Activated T-cell treated with anti-CD3 and anti-CD28 coated beads for 1 hour (primary cell): ENCODE measurements at regions not wholly inside any gene's neighbourhood (a gene's known extent, or its start where the extent isn't known, plus 50 kb on each side); places are given as distances from the start of the nearest gene placed in this dataset.

Source experiments
- DNase-seq: peaks from one replicate; pipeline ENCODE4 v3.0.0-alpha.2; 2020; ENCODE audit warnings: low read depth

- no peak for DNase-seq
Observed at GRCh38 chr1:229210844-229211243, 60.1 kb upstream of the RAB4A start.

DNA sequence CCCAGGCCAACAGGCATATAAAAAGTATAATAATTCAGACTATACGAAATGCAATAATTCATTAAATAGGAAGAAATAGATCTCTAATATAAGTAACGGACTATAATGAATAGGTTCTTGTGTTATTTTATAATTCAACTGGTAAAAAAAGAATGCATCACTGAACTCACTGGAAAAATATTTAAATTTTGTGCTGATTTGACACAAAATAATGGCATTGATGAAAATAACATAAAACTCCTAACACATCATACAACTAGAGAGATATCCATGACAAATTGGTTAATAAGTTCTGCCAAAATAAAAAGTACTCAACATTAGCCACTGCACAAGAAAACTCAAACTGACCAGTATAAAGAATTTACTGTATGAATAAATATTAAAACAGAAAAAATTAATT, 57.1 kb upstream of the RAB4A start:
- DNase-seq: no peak

DNA sequence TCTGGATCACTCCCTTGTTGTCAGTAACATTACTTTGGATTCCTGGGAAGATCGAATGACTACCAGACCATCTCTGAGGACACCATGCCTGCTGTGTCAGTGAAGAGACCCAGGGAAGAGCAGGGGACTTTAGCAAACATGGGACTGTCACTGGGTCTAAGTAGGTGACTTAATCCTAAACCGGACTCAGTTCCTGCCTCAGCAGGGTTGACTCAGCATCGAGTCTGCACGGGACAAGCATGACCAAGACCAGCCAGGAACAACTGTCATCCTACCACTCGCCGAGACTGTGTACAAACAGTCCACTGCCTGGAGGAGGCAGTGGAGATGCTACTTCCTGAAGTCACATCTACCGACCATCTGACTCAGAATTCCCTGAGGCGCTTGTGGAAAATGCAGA, 53.2 kb upstream of the RAB4A start:
- no peak for DNase-seq

DNA sequence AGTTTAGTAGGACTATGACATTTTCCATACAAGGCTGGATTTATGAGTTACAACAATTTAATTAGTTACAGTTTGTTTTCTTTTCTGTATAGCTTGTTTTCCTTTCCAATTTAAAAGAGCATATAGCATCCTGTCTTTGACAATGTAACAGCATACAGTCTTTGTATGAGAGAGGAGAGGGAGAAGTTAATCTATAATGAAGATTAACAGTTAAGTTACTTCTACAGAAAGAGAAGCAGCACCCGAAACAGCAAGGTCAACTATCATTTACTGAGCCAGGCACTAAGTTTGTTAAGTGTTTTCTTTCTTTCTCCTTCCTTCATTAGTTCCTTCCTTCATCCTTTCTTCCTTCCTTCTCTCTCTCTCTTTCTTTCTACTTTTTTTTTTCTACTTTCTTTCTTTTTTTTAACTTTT, 52.3 kb upstream of the RAB4A start:
- DNase-seq: no peak

GRCh38 chr1:229220163-229220846, 50.6 kb upstream of the RAB4A start:
- DNase-seq: no peak

- DNase-seq: no peak
Observed at GRCh38 chr1:229221106-229222019, 49.5 kb upstream of the RAB4A start.
